BLaER1 (cell line): ENCODE measurements at regions not wholly inside any gene's neighbourhood (a gene's known extent, or its start where the extent isn't known, plus 50 kb on each side); places are given as distances from the start of the nearest gene placed in this dataset.

Experiments used
- H3K27ac ChIP-seq: shearing (Covaris generic); formaldehyde crosslinking; 2 replicates; pipeline ENCODE4 v1.8.1; 2022
- H3K27me3 ChIP-seq: shearing (Covaris generic); formaldehyde crosslinking; 2 replicates; pipeline ENCODE4 v1.8.1; 2022
- H3K36me3 ChIP-seq: shearing (Covaris generic); formaldehyde crosslinking; 2 replicates; pipeline ENCODE4 v1.8.1; 2022
- H3K4me1 ChIP-seq: shearing (Covaris generic); formaldehyde crosslinking; 2 replicates; pipeline ENCODE4 v1.8.1; 2022
- H3K4me2 ChIP-seq: shearing (Covaris generic); formaldehyde crosslinking; 2 replicates; pipeline ENCODE4 v1.8.1; 2022
- H3K4me3 ChIP-seq: shearing (Covaris generic); formaldehyde crosslinking; 2 replicates; pipeline ENCODE4 v1.8.1; 2022
- H3K9ac ChIP-seq: shearing (Covaris generic); formaldehyde crosslinking; 2 replicates; pipeline ENCODE4 v1.8.1; 2022
- H3K9me3 ChIP-seq: shearing (Covaris generic); formaldehyde crosslinking; 2 replicates; pipeline ENCODE4 v1.8.1; 2022
- H4K20me1 ChIP-seq: shearing (Covaris generic); formaldehyde crosslinking; 2 replicates; pipeline ENCODE4 v1.8.1; 2022
- Cebpa-rat ChIP-seq: shearing (Covaris generic); IDR thresholded peaks from 2 replicates; pipeline ENCODE4 v1.8.1; 2022

- no peaks in the 10 kb centered on the region for H3K9me3 ChIP-seq
- no peaks in the 10 kb centered on the region for H3K27me3 ChIP-seq
- no peaks in the 10 kb centered on the region for H3K36me3 ChIP-seq
- H3K27ac ChIP-seq = no peak overlapping the region
- peak overlapping the region; percentile 34 for H3K4me2 ChIP-seq
- H3K4me3 ChIP-seq = no peak overlapping the region
- TF ChIP-seq Cebpa-rat = no peak
- peaks cover 30% of the 10 kb centered on the region for H3K4me1 ChIP-seq
- no peaks in the 10 kb centered on the region for H4K20me1 ChIP-seq
- H3K9ac ChIP-seq = no peak overlapping the region
Observed at GRCh38 chr1:4346131-4346530, 308.3 kb upstream of the AJAP1 start.

GRCh38 chr1:4351453-4351852, 303.0 kb upstream of the AJAP1 start:
- Histone ChIP-seq H3K9ac (no peak overlapping the region), H3K4me2 (no peak overlapping the region), H4K20me1 (no peaks in the 10 kb centered on the region), H3K4me3 (no peak overlapping the region), H3K27me3 (no peaks in the 10 kb centered on the region), H3K9me3 (no peaks in the 10 kb centered on the region), H3K27ac (no peak overlapping the region), H3K4me1 (peaks cover 7% of the 10 kb centered on the region), H3K36me3 (no peaks in the 10 kb centered on the region)
- no peak for TF ChIP-seq Cebpa-rat

DNA sequence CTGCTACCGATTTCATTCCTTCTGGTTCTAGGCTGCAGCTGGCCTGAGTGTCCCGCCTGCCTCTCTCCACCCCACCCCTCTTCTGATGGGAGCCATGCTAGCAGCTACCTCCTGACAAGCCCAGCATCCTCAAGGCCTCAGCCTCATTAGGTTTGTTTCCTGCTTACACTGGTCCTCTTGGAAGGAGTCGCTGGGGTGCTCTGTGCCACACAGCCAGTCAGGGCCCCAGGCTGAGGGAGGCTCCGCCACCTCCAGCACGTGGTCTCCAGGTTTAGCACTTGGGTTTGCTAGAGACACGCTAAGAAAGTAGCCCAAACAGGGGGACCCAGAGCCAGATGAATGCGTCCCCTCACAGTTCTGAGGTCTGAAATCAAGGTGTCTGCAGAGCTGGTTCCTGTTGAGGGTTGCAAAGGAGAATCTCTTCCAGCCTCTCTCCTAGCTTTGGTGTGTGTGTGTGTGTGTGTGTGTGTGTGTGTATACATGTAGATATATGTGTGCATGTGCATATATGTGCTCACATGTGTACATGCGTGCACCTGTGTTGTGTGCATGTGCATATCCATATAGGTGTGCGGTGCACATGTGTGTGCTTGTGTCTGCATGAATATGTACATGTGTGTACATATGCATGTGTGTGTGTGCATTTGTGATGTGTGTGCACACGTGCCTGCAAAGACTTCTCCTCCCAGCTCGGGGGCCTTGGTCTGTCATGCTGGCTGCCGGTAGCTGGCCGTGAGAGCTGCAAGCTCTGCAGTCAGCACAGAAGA, 301.1 kb upstream of the AJAP1 start:
- Histone ChIP-seq H3K36me3 (no peaks in the 10 kb centered on the region), H3K27me3 (no peaks in the 10 kb centered on the region), H4K20me1 (no peaks in the 10 kb centered on the region), H3K4me3 (no peak overlapping the region), H3K9me3 (no peaks in the 10 kb centered on the region), H3K27ac (no peak overlapping the region), H3K4me1 (peaks cover 7% of the 10 kb centered on the region; the same call in 1 of the 2 replicates), H3K4me2 (no peak overlapping the region), H3K9ac (no peak overlapping the region)
- TF ChIP-seq Cebpa-rat = no peak

- Histone ChIP-seq H3K4me2 (no peak overlapping the region), H3K4me3 (no peak overlapping the region), H3K9ac (no peak overlapping the region), H3K27ac (no peak overlapping the region), H3K9me3 (no peaks in the 10 kb centered on the region), H3K4me1 (peaks cover 7% of the 10 kb centered on the region; the same call in 1 of the 2 replicates), H3K36me3 (no peaks in the 10 kb centered on the region), H4K20me1 (no peaks in the 10 kb centered on the region), H3K27me3 (no peaks in the 10 kb centered on the region)
- TF ChIP-seq Cebpa-rat = no peak
Observed at GRCh38 chr1:4355839-4356238, 298.6 kb upstream of the AJAP1 start.

DNA sequence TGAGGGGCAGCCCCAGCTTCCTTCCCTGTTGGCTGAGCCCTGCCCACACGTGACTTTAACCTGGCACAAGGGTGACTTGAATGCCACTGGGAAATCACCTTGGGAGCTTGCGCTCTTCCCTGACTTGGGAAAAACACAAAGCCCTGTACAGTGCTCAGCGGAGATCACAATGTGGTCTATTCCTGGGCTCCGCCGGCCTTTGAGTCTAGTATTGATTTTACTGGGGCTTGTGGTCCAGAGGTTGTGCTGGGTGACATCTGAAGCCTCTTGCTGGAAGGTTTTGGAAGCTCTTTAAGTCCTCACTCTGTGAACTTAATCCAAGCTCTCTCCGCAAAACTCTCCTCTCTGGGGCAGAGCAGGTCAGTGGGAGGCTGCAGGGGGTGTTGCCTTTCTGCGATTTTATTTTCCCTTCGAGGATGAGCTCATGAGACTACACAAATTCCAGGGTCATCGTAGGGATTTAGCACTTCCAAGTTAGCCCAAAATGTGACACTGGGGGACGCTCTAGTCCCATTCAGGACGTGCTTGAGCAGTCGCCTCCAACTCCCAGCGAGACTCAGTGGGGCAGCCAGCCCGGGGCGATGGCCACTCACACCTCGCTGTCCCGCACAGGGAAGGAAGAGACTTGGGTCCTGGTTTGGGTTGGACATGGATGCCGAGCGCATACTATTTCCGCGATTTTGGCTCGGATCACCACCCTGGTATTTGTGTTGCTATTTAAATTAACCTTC, 291.9 kb upstream of the AJAP1 start:
- H3K9ac ChIP-seq = no peak overlapping the region
- no peak overlapping the region for H3K4me2 ChIP-seq
- no peaks in the 10 kb centered on the region for H3K4me1 ChIP-seq
- no peaks in the 10 kb centered on the region for H3K27me3 ChIP-seq
- peaks cover 8% of the 10 kb centered on the region for H3K9me3 ChIP-seq
- no peak overlapping the region for H3K27ac ChIP-seq
- no peak for TF ChIP-seq Cebpa-rat
- H3K4me3 ChIP-seq = no peak overlapping the region
- no peaks in the 10 kb centered on the region for H3K36me3 ChIP-seq
- no peaks in the 10 kb centered on the region for H4K20me1 ChIP-seq

DNA sequence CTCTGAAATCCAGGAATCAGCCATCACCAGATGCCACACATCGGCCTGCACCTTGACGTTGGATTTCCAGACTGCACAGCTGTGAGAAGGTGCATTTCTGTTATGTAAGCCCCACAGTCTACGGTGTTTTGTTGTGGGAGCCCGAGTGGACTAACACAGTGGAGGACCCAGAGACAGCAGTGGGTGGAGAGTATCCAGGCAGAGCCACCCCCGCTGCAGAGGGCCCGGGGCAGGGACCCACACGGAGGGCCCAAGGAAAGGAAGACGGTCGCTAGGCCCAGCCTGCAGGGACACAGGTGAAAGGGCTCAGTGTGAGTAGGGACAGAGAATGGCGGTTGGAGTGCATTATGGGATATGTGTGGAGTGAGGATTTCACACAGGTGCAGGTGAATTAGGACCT, 288.3 kb upstream of the AJAP1 start:
- no peak overlapping the region for H3K9ac ChIP-seq
- no peak overlapping the region for H3K4me3 ChIP-seq
- no peak for TF ChIP-seq Cebpa-rat
- H3K4me1 ChIP-seq = no peaks in the 10 kb centered on the region
- no peaks in the 10 kb centered on the region for H3K27me3 ChIP-seq
- H3K36me3 ChIP-seq = no peaks in the 10 kb centered on the region
- H4K20me1 ChIP-seq = no peaks in the 10 kb centered on the region
- H3K27ac ChIP-seq = no peak overlapping the region
- peaks cover 8% of the 10 kb centered on the region for H3K9me3 ChIP-seq
- no peak overlapping the region for H3K4me2 ChIP-seq

- Histone ChIP-seq H4K20me1 (no peaks in the 10 kb centered on the region), H3K9me3 (peaks cover 8% of the 10 kb centered on the region)
Observed at GRCh38 chr1:4367230-4367777, 287.1 kb upstream of the AJAP1 start.

GRCh38 chr1:4369335-4369734, 285.1 kb upstream of the AJAP1 start:
- no peaks in the 10 kb centered on the region for H3K27me3 ChIP-seq
- no peaks in the 10 kb centered on the region for H3K4me1 ChIP-seq
- no peak for TF ChIP-seq Cebpa-rat
- no peaks in the 10 kb centered on the region for H3K9me3 ChIP-seq
- no peaks in the 10 kb centered on the region for H4K20me1 ChIP-seq
- no peak overlapping the region for H3K4me2 ChIP-seq
- H3K27ac ChIP-seq = no peak overlapping the region
- H3K36me3 ChIP-seq = no peaks in the 10 kb centered on the region
- H3K9ac ChIP-seq = no peak overlapping the region
- no peak overlapping the region for H3K4me3 ChIP-seq

More at GRCh38 chr1:4367230-4367777, 287.1 kb upstream of the AJAP1 start:
- H3K27ac ChIP-seq = no peak overlapping the region
- no peaks in the 10 kb centered on the region for H3K4me1 ChIP-seq
- H3K4me3 ChIP-seq = no peak overlapping the region
- no peaks in the 10 kb centered on the region for H3K36me3 ChIP-seq
- no peak overlapping the region for H3K4me2 ChIP-seq
- H3K9ac ChIP-seq = no peak overlapping the region
- no peaks in the 10 kb centered on the region for H3K27me3 ChIP-seq
- TF ChIP-seq Cebpa-rat = no peak

- H3K4me1 ChIP-seq = no peaks in the 10 kb centered on the region
Observed at GRCh38 chr1:4371849-4372248, 282.6 kb upstream of the AJAP1 start.

GRCh38 chr1:4375812-4376211, 278.6 kb upstream of the AJAP1 start:
- Histone ChIP-seq H3K4me2 (no peak overlapping the region), H3K36me3 (no peaks in the 10 kb centered on the region), H3K27ac (no peak overlapping the region), H3K4me3 (no peak overlapping the region), H4K20me1 (no peaks in the 10 kb centered on the region), H3K27me3 (no peaks in the 10 kb centered on the region), H3K4me1 (peaks cover 11% of the 10 kb centered on the region), H3K9me3 (peaks cover 14% of the 10 kb centered on the region), H3K9ac (no peak overlapping the region)
- TF ChIP-seq Cebpa-rat = no peak

More at GRCh38 chr1:4371849-4372248, 282.6 kb upstream of the AJAP1 start:
- no peak overlapping the region for H3K9ac ChIP-seq
- H3K27ac ChIP-seq = no peak overlapping the region
- H3K27me3 ChIP-seq = no peaks in the 10 kb centered on the region
- no peaks in the 10 kb centered on the region for H3K36me3 ChIP-seq
- no peak overlapping the region for H3K4me3 ChIP-seq
- H3K9me3 ChIP-seq = no peaks in the 10 kb centered on the region
- H4K20me1 ChIP-seq = no peaks in the 10 kb centered on the region
- H3K4me2 ChIP-seq = no peak overlapping the region
- no peak for TF ChIP-seq Cebpa-rat
